KBM-7 (cell line): ENCODE measurements at regions not wholly inside any gene's neighbourhood (a gene's known extent, or its start where the extent isn't known, plus 50 kb on each side); places are given as distances from the start of the nearest gene placed in this dataset.
A peak's percentile ranks its signal among the peaks of the same experiment; 100 is the strongest.

Experiments used
- DNase-seq: peaks from one replicate; pipeline ENCODE4 v3.0.0-alpha.2; 2015
- in situ Hi-C: fragments of 300-500 bp; cut with MboI; formaldehyde crosslinking; loops from 2 replicates; pipeline ENCODE4 v1.14.3; 2020; ENCODE audit warnings: low sequenced_read_pairs, low pct_unique_long_range_greater_than_20kb, mixed read lengths

- no peak for DNase-seq
- in situ Hi-C loops, result no loop called here
These were observed 149.8 kb downstream of the EFNB2 start for GRCh38 chr13:106385654-106386053.

- in situ Hi-C loops, result no loop called here
- no peak for DNase-seq
These were observed 150.9 kb downstream of the EFNB2 start for GRCh38 chr13:106384516-106384915.

GRCh38 chr13:106383791-106384190, 151.7 kb downstream of the EFNB2 start:
- in situ Hi-C loops, result no loop called here
- DNase-seq, result no peak

GRCh38 chr13:106382534-106382933, 152.9 kb downstream of the EFNB2 start:
- no peak for DNase-seq
- in situ Hi-C loops, result no loop called here

GRCh38 chr13:106381091-106381490, 154.4 kb downstream of the EFNB2 start:
- DNase-seq, result no peak
- in situ Hi-C loops, result no loop called here

- no peak for DNase-seq
- in situ Hi-C loops, result no loop called here
These were observed 157.4 kb downstream of the EFNB2 start for GRCh38 chr13:106377931-106378662.

GRCh38 chr13:106377341-106377740, 158.1 kb downstream of the EFNB2 start:
- in situ Hi-C loops, result no loop called here
- no peak for DNase-seq

GRCh38 chr13:106376401-106377112, 158.9 kb downstream of the EFNB2 start:
- in situ Hi-C loops, result no loop called here
- DNase-seq, result peak; percentile 18

- no peak for DNase-seq
- in situ Hi-C loops, result no loop called here
These were observed 160.4 kb downstream of the EFNB2 start for GRCh38 chr13:106375085-106375484.

GRCh38 chr13:106374631-106375030, 160.8 kb downstream of the EFNB2 start:
- no peak for DNase-seq
- in situ Hi-C loops, result no loop called here

GRCh38 chr13:106373989-106374572, 161.4 kb downstream of the EFNB2 start:
- in situ Hi-C loops, result no loop called here
- DNase-seq, result peak; percentile 11

GRCh38 chr13:106373304-106373988, 162.0 kb downstream of the EFNB2 start:
- in situ Hi-C loops, result no loop called here
- no peak for DNase-seq

- DNase-seq, result no peak
- in situ Hi-C loops, result no loop called here
These were observed 163.0 kb downstream of the EFNB2 start for GRCh38 chr13:106372199-106373155.

- in situ Hi-C loops, result no loop called here
- no peak for DNase-seq
These were observed 164.4 kb downstream of the EFNB2 start for GRCh38 chr13:106371024-106371423.

- no peak for DNase-seq
- in situ Hi-C loops, result no loop called here
These were observed 165.6 kb downstream of the EFNB2 start for GRCh38 chr13:106369858-106370257.

- DNase-seq, result no peak
- in situ Hi-C loops, result no loop called here
These were observed 166.4 kb downstream of the EFNB2 start for GRCh38 chr13:106369091-106369490.

GRCh38 chr13:106367361-106367971, 168.0 kb downstream of the EFNB2 start:
- DNase-seq, result no peak
- in situ Hi-C loops, result no loop called here

- no peak for DNase-seq
- in situ Hi-C loops, result no loop called here
These were observed 172.8 kb downstream of the EFNB2 start for GRCh38 chr13:106362707-106363106.
